Testis (tissue), 2 donors: ENCODE measurements at regions not wholly inside any gene's neighbourhood (a gene's known extent, or its start where the extent isn't known, plus 50 kb on each side); places are given as distances from the start of the nearest gene placed in this dataset.

ENCODE experiments used
- POLR2A ChIP-seq: fragments of 450-650 bp; IDR thresholded peaks from one replicate; pipeline ENCODE4 v1.6.1; 2017; ENCODE audit warnings: antibody characterized with exemption, mild to moderate bottlenecking, moderate library complexity
- TF ChIP-seq, protein P1 (sequence below), 3 experiments: fragments of 450-650 bp in 2 of 3; fragments of 200-600 bp in 1 of 3; sonication (generic) in 1 of 3; IDR thresholded peaks; one replicate each; pipeline ENCODE4 v1.5.1; 2016 to 2019; ENCODE audit warnings: antibody characterized with exemption in 3 of 3, mild to moderate bottlenecking in 2 of 3, moderate library complexity in 1 of 3

DNA sequence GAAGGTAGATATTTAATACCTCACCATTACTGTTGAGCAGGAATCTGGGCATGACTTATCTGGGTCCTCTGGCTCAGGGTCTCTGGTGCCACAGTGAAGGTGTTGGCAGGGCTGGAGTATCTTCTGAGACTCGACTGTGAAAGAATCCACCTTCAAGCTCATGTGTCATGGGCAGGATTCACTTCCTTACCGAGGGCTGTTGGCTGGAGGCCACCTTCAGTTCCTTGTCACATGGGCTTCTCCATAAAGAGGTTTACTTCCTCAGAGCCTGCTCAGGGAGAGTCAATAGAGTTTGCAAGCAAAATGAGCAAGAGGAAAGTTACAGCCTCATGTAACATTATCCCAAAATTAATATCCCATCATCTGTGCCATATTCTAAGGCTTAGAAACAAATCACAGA, 459.5 kb downstream of the NR2F2 start:
- TF ChIP-seq, protein P1, sequence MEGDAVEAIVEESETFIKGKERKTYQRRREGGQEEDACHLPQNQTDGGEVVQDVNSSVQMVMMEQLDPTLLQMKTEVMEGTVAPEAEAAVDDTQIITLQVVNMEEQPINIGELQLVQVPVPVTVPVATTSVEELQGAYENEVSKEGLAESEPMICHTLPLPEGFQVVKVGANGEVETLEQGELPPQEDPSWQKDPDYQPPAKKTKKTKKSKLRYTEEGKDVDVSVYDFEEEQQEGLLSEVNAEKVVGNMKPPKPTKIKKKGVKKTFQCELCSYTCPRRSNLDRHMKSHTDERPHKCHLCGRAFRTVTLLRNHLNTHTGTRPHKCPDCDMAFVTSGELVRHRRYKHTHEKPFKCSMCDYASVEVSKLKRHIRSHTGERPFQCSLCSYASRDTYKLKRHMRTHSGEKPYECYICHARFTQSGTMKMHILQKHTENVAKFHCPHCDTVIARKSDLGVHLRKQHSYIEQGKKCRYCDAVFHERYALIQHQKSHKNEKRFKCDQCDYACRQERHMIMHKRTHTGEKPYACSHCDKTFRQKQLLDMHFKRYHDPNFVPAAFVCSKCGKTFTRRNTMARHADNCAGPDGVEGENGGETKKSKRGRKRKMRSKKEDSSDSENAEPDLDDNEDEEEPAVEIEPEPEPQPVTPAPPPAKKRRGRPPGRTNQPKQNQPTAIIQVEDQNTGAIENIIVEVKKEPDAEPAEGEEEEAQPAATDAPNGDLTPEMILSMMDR (IDR thresholded peaks at IDR 0.05) = no peak
- no peak for TF ChIP-seq POLR2A
